NT2/D1 (cell line): ENCODE measurements at regions not wholly inside any gene's neighbourhood (a gene's known extent, or its start where the extent isn't known, plus 50 kb on each side); places are given as distances from the start of the nearest gene placed in this dataset.

Experiments used
- YY1 ChIP-seq: IDR thresholded peaks from 2 replicates; pipeline ENCODE4 v1.6.1; 2011; ENCODE audit not compliant: insufficient read length, insufficient read depth
- ZNF274 ChIP-seq: IDR thresholded peaks from 2 replicates; pipeline ENCODE4 v1.6.1; 2011; ENCODE audit warnings: mild to moderate bottlenecking, low read depth, low read length

DNA sequence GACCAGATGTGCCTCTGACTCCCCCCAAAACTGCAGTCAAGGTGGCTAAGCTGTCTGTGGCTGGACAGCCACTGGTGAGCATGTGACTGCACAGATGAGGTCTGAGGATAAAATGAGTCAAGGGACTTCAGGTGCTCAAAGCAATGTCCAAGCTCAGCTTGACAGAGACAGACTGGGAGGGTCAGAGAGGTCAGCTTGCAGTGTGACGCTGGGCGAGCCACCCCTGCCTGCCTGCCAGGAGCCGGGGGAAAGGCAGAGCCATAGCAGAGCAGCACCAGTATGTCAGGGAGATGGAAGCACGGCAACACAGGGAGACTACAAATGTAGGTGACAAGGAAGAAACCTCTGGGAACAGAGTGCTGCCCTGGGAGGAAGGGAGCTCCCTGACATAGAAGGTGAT is 399.4 kb downstream of the OCA2 start:
- TF ChIP-seq ZNF274 (no peak), YY1 (no peak)
